Calu3 (cell line): ENCODE measurements at regions not wholly inside any gene's neighbourhood (a gene's known extent, or its start where the extent isn't known, plus 50 kb on each side); places are given as distances from the start of the nearest gene placed in this dataset.

Source experiments
- BruUV-seq: library from RNA; stranded (reverse); fragments of 400-500 nt; replicated peaks from 2 replicates; lab custom pipeline; 2021; lab: Mats Ljungman, UMichigan
- CTCF ChIA-PET: fragments of 300-600 bp; sonication (Branson Sonifier 250); formaldehyde crosslinking; loops from one replicate; lab custom pipeline; 2022; ENCODE audit warnings: antibody characterized with exemption; lab: Charles Lee
- DNase-seq: peaks from one replicate; pipeline ENCODE4 v3.0.0; 2022
- H3K27ac Mint-ChIP-seq: one replicate; pipeline ENCODE4 v1.8.0; 2022; ENCODE audit warnings: mixed read lengths; ENCODE audit not compliant: unreplicated experiment
- H3K27me3 Mint-ChIP-seq: one replicate; pipeline ENCODE4 v1.8.0; 2022; ENCODE audit warnings: mixed read lengths; ENCODE audit not compliant: unreplicated experiment
- H3K36me3 Mint-ChIP-seq: one replicate; pipeline ENCODE4 v1.8.0; 2022; ENCODE audit warnings: mild to moderate bottlenecking, moderate library complexity, mixed read lengths; ENCODE audit not compliant: insufficient read depth, unreplicated experiment
- H3K4me1 Mint-ChIP-seq: one replicate; pipeline ENCODE4 v1.8.0; 2022; ENCODE audit warnings: mild to moderate bottlenecking, low read depth, mixed read lengths; ENCODE audit not compliant: unreplicated experiment
- H3K4me3 Mint-ChIP-seq: one replicate; pipeline ENCODE4 v1.8.0; 2022; ENCODE audit warnings: mild to moderate bottlenecking, low read depth, moderate library complexity, mixed read lengths; ENCODE audit not compliant: unreplicated experiment
- H3K9me3 Mint-ChIP-seq: one replicate; pipeline ENCODE4 v1.8.0; 2022; ENCODE audit warnings: low read depth, mixed read lengths; ENCODE audit not compliant: unreplicated experiment
- intact Hi-C: fragments of 100-400 bp; cut with micrococcal nuclease; formaldehyde crosslinking; loops from one replicate; pipeline ENCODE4 v1.10.0; 2022; ENCODE audit not compliant: unreplicated experiment
- TF ChIP-seq, protein P1 (sequence below): fragments of 200-600 bp; IDR thresholded peaks from one replicate; pipeline ENCODE4 v1.8.0; 2022; ENCODE audit warnings: antibody characterized with exemption; ENCODE audit not compliant: unreplicated experiment

DNA sequence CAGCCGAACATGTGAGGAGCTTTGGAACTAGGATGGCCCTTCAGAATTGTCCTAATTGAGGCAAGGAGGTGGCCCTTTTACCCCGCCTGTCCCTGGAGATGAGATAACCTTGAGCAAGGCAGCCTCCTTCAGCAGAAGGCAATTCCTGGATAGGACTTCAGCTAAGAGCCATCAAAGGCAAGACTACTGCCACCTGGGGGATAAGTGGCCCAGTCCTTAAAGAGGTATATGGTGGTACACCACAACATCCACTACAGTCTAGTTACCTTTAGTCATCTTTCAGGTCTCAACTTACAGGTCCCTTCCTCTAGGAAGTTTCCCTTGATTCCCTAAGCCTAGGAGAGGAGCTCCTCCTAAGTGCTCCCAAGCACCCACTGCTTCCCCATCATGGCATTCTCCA, 204.2 kb upstream of the CDKN3 start:
- Mint-ChIP-seq H3K4me1 (peaks cover 8% of the 10 kb centered on the region), H3K4me3 (no peak overlapping the region), H3K36me3 (no peaks in the 10 kb centered on the region), H3K27me3 (no peaks in the 10 kb centered on the region), H3K9me3 (no peaks in the 10 kb centered on the region), H3K27ac (no peak overlapping the region)
- no peak for DNase-seq
- intact Hi-C loops: no loop called here
- TF ChIP-seq, protein P1, sequence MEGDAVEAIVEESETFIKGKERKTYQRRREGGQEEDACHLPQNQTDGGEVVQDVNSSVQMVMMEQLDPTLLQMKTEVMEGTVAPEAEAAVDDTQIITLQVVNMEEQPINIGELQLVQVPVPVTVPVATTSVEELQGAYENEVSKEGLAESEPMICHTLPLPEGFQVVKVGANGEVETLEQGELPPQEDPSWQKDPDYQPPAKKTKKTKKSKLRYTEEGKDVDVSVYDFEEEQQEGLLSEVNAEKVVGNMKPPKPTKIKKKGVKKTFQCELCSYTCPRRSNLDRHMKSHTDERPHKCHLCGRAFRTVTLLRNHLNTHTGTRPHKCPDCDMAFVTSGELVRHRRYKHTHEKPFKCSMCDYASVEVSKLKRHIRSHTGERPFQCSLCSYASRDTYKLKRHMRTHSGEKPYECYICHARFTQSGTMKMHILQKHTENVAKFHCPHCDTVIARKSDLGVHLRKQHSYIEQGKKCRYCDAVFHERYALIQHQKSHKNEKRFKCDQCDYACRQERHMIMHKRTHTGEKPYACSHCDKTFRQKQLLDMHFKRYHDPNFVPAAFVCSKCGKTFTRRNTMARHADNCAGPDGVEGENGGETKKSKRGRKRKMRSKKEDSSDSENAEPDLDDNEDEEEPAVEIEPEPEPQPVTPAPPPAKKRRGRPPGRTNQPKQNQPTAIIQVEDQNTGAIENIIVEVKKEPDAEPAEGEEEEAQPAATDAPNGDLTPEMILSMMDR: no peak
- no TSS peak for BruUV-seq
- CTCF ChIA-PET: no interaction called here

DNA sequence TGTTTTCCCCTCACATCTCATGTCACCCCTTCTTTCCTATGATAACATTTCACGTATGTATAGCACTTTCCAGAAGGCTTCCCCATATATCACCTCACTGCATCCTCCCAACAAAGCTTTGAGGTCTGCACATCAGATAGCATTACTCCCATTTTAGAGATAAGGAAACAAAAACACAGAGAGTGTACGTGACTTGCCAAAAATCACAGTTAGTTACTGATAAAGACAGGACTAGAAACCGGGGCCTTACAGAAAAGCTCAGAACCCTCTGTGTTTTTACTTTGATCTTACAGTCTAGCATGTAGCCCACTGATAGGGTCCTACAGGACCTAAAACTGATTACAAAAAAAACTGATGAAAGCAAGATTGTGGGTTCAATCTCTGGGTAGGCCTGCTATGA, 202.9 kb upstream of the CDKN3 start:
- Mint-ChIP-seq H3K27ac (no peak overlapping the region), H3K27me3 (no peaks in the 10 kb centered on the region), H3K4me1 (peaks cover 8% of the 10 kb centered on the region), H3K36me3 (no peaks in the 10 kb centered on the region), H3K4me3 (no peak overlapping the region), H3K9me3 (no peaks in the 10 kb centered on the region)
- CTCF ChIA-PET: no interaction called here
- no TSS peak for BruUV-seq
- TF ChIP-seq, protein P1: no peak
- no peak for DNase-seq
- intact Hi-C loops: no loop called here

DNA sequence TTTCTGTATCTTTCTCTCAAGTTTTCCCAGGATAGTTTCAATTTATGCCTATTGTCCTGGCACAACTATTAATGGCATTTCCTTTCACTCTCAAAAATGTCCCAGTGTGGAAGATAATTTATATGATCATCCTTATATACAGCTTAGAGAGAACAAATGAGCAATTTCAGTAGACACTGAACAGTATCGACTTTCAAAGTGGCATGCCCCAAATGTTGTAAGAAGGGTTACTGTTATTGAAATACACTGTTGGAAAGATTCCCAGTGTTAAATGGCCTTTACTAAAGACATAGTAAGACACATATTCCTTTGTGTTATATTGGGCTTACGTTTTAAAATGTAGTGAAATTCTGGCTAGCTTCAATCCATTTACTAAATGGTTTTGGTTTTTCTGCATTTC, 202.3 kb upstream of the CDKN3 start:
- Mint-ChIP-seq H3K9me3 (no peaks in the 10 kb centered on the region), H3K4me1 (peaks cover 8% of the 10 kb centered on the region), H3K36me3 (no peaks in the 10 kb centered on the region), H3K27me3 (no peaks in the 10 kb centered on the region), H3K27ac (no peak overlapping the region), H3K4me3 (no peak overlapping the region)
- TF ChIP-seq, protein P1: no peak
- BruUV-seq: no TSS peak
- DNase-seq: no peak
- intact Hi-C loops: no loop called here
- CTCF ChIA-PET: no interaction called here

DNA sequence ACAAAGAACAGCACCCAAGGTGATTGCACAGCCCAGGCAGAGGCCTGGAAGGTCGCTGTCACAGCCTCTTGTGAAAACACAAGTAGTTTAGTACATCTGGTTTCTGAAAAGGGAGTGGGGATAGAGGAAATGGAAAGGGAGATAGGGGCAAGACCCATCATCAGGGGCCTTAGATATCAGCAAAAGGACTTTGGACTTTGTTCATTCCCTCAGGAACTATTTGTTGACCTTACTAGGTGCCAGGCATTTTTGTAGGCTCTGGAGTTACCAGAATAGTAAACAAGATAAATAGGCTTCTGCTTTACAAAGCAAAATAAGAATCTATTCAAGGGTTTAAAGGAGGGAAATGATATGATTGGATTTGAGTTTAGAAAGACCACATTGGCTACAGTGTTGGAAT, 199.4 kb upstream of the CDKN3 start:
- no peak for DNase-seq
- no peak overlapping the region for H3K4me3 Mint-ChIP-seq
- no peaks in the 10 kb centered on the region for H3K36me3 Mint-ChIP-seq
- CTCF ChIA-PET: no interaction called here
- no TSS peak for BruUV-seq
- no peak overlapping the region for H3K27ac Mint-ChIP-seq
- intact Hi-C loops: no loop called here
- TF ChIP-seq, protein P1: no peak
- peaks cover 8% of the 10 kb centered on the region for H3K4me1 Mint-ChIP-seq
- H3K27me3 Mint-ChIP-seq: no peaks in the 10 kb centered on the region
- H3K9me3 Mint-ChIP-seq: no peaks in the 10 kb centered on the region
